Gastrocnemius medialis (tissue), 4 donors: ENCODE measurements at regions not wholly inside any gene's neighbourhood (a gene's known extent, or its start where the extent isn't known, plus 50 kb on each side); places are given as distances from the start of the nearest gene placed in this dataset.

Source experiments
- CTCF ChIP-seq, 5 experiments: fragments of 450-650 bp in 3 of 5; fragments of 200-600 bp in 2 of 5; sonication (generic) in 2 of 5; IDR thresholded peaks in 4 of 5; conservative IDR thresholded peaks in 1 of 5; 1 replicate in 4 of 5; 2 replicates in 1 of 5; pipeline ENCODE4 v1.5.1; 2016 to 2019; ENCODE audit warnings: antibody characterized with exemption in 5 of 5, mild to moderate bottlenecking in 3 of 5, moderate library complexity in 3 of 5
- POLR2A ChIP-seq, 2 donors: fragments of 450-650 bp; IDR thresholded peaks; one replicate each; pipeline ENCODE4 v1.6.1; 2017; ENCODE audit warnings: antibody characterized with exemption in 2 of 2, mild to moderate bottlenecking in 2 of 2, moderate library complexity in 2 of 2

GRCh38 chr18:40055262-40055661 is 1899.8 kb upstream of the PIK3C3 start:
- TF ChIP-seq POLR2A (IDR thresholded peaks at IDR 0.05) (no peak), CTCF (IDR thresholded peaks at IDR 0.05 in 4 of 5, conservative IDR thresholded peaks at IDR 0.05 in 1 of 5) (no peak)
